ENCODE measurements at regions not wholly inside any gene's neighbourhood (a gene's known extent, or its start where the extent isn't known, plus 50 kb on each side); places are given as distances from the start of the nearest gene placed in this dataset.

GRCh38 chr1:29532285-29532684 is 296.0 kb downstream of the PTPRU start:
- Histone ChIP-seq H3K4me3 (ENCODE audit: extremely low read depth, insufficient read depth, low read length, poor library complexity, severe bottlenecking) (no peak overlapping the region), H3K27ac (ENCODE audit: low read depth, low read length, severe bottlenecking) (no peak overlapping the region)
- 74% methylated on average over 4 to 5 of the region's 6 CpGs for WGBS, 2 experiments (ENCODE audit: insufficient coverage in 2 of 2)

GRCh38 chr1:29531596-29531995 is 295.3 kb downstream of the PTPRU start:
- Histone ChIP-seq H3K36me3 (ENCODE audit: control insufficient read depth, insufficient read depth, low read length) (no peaks in the 10 kb centered on the region), H3K27ac (ENCODE audit: low read depth, low read length, severe bottlenecking) (no peak overlapping the region), H3K9me3 (ENCODE audit: control insufficient read depth, low read length) (no peaks in the 10 kb centered on the region), H3K4me3 (ENCODE audit: extremely low read depth, insufficient read depth, low read length, poor library complexity, severe bottlenecking) (no peak overlapping the region), H3K4me1 (ENCODE audit: control insufficient read depth, insufficient read depth, low read length, poor library complexity, severe bottlenecking) (no peaks in the 10 kb centered on the region)
- WGBS, 2 experiments (ENCODE audit: insufficient coverage in 2 of 2) = 80 to 89% methylated on average over 1 to 2 of the region's 2 CpGs

More at GRCh38 chr1:29532285-29532684, 296.0 kb downstream of the PTPRU start:
- H3K36me3 ChIP-seq (ENCODE audit: control insufficient read depth, insufficient read depth, low read length) = no peaks in the 10 kb centered on the region
- H3K4me1 ChIP-seq (ENCODE audit: control insufficient read depth, insufficient read depth, low read length, poor library complexity, severe bottlenecking) = no peaks in the 10 kb centered on the region
- H3K9me3 ChIP-seq (ENCODE audit: control insufficient read depth, low read length) = no peaks in the 10 kb centered on the region

GRCh38 chr1:29529677-29530278 is 293.5 kb downstream of the PTPRU start:
- H3K4me3 ChIP-seq (ENCODE audit: extremely low read depth, insufficient read depth, low read length, poor library complexity, severe bottlenecking) = no peak overlapping the region
- H3K27ac ChIP-seq (ENCODE audit: low read depth, low read length, severe bottlenecking) = no peak overlapping the region
- H3K4me1 ChIP-seq (ENCODE audit: control insufficient read depth, insufficient read depth, low read length, poor library complexity, severe bottlenecking) = no peaks in the 10 kb centered on the region
- no peaks in the 10 kb centered on the region for H3K9me3 ChIP-seq (ENCODE audit: control insufficient read depth, low read length)
- no peaks in the 10 kb centered on the region for H3K36me3 ChIP-seq (ENCODE audit: control insufficient read depth, insufficient read depth, low read length)
- WGBS, 2 experiments (ENCODE audit: insufficient coverage in 2 of 2) = no CpG with 5 or more reads among the region's 1 CpG

GRCh38 chr1:29527314-29528004 is 291.1 kb downstream of the PTPRU start:
- no peaks in the 10 kb centered on the region for H3K4me1 ChIP-seq (ENCODE audit: control insufficient read depth, insufficient read depth, low read length, poor library complexity, severe bottlenecking)
- H3K36me3 ChIP-seq (ENCODE audit: control insufficient read depth, insufficient read depth, low read length) = no peaks in the 10 kb centered on the region
- no peak overlapping the region for H3K4me3 ChIP-seq (ENCODE audit: extremely low read depth, insufficient read depth, low read length, poor library complexity, severe bottlenecking)
- no peaks in the 10 kb centered on the region for H3K9me3 ChIP-seq (ENCODE audit: control insufficient read depth, low read length)
- no peak overlapping the region for H3K27ac ChIP-seq (ENCODE audit: low read depth, low read length, severe bottlenecking)
- WGBS, 2 experiments (ENCODE audit: insufficient coverage in 2 of 2) = 86 to 87% methylated on average over 7 to 8 of the region's 8 CpGs

- 80 to 95% methylated on average over 1 to 4 of the region's 7 CpGs for WGBS, 2 experiments (ENCODE audit: insufficient coverage in 2 of 2)
These were observed 289.6 kb downstream of the PTPRU start for GRCh38 chr1:29525941-29526340.

GRCh38 chr1:29524285-29525065 is 288.2 kb downstream of the PTPRU start:
- Histone ChIP-seq H3K4me1 (ENCODE audit: control insufficient read depth, insufficient read depth, low read length, poor library complexity, severe bottlenecking) (no peaks in the 10 kb centered on the region), H3K9me3 (ENCODE audit: control insufficient read depth, low read length) (no peaks in the 10 kb centered on the region), H3K36me3 (ENCODE audit: control insufficient read depth, insufficient read depth, low read length) (no peaks in the 10 kb centered on the region), H3K27ac (ENCODE audit: low read depth, low read length, severe bottlenecking) (no peak overlapping the region), H3K4me3 (ENCODE audit: extremely low read depth, insufficient read depth, low read length, poor library complexity, severe bottlenecking) (no peak overlapping the region)
- WGBS, 2 experiments (ENCODE audit: insufficient coverage in 2 of 2) = 81 to 84% methylated on average over 16 to 17 of the region's 23 CpGs

More at GRCh38 chr1:29525941-29526340, 289.6 kb downstream of the PTPRU start:
- H3K36me3 ChIP-seq (ENCODE audit: control insufficient read depth, insufficient read depth, low read length) = no peaks in the 10 kb centered on the region
- H3K4me1 ChIP-seq (ENCODE audit: control insufficient read depth, insufficient read depth, low read length, poor library complexity, severe bottlenecking) = no peaks in the 10 kb centered on the region
- no peaks in the 10 kb centered on the region for H3K9me3 ChIP-seq (ENCODE audit: control insufficient read depth, low read length)
- H3K4me3 ChIP-seq (ENCODE audit: extremely low read depth, insufficient read depth, low read length, poor library complexity, severe bottlenecking) = no peak overlapping the region
- H3K27ac ChIP-seq (ENCODE audit: low read depth, low read length, severe bottlenecking) = no peak overlapping the region

GRCh38 chr1:29523576-29523975 is 287.3 kb downstream of the PTPRU start:
- Histone ChIP-seq H3K27ac (ENCODE audit: low read depth, low read length, severe bottlenecking) (no peak overlapping the region), H3K36me3 (ENCODE audit: control insufficient read depth, insufficient read depth, low read length) (no peaks in the 10 kb centered on the region), H3K9me3 (ENCODE audit: control insufficient read depth, low read length) (no peaks in the 10 kb centered on the region), H3K4me1 (ENCODE audit: control insufficient read depth, insufficient read depth, low read length, poor library complexity, severe bottlenecking) (no peaks in the 10 kb centered on the region), H3K4me3 (ENCODE audit: extremely low read depth, insufficient read depth, low read length, poor library complexity, severe bottlenecking) (no peak overlapping the region)
- WGBS, 2 experiments (ENCODE audit: insufficient coverage in 2 of 2) = 78 to 84% methylated on average over 7 to 10 of the region's 10 CpGs

GRCh38 chr1:29523136-29523535 is 286.8 kb downstream of the PTPRU start:
- Histone ChIP-seq H3K27ac (ENCODE audit: low read depth, low read length, severe bottlenecking) (no peak overlapping the region), H3K9me3 (ENCODE audit: control insufficient read depth, low read length) (no peaks in the 10 kb centered on the region), H3K4me1 (ENCODE audit: control insufficient read depth, insufficient read depth, low read length, poor library complexity, severe bottlenecking) (no peaks in the 10 kb centered on the region), H3K36me3 (ENCODE audit: control insufficient read depth, insufficient read depth, low read length) (no peaks in the 10 kb centered on the region), H3K4me3 (ENCODE audit: extremely low read depth, insufficient read depth, low read length, poor library complexity, severe bottlenecking) (no peak overlapping the region)
- WGBS, 2 experiments (ENCODE audit: insufficient coverage in 2 of 2) = 87 to 90% methylated on average over 2 to 3 of the region's 5 CpGs

- H3K36me3 ChIP-seq (ENCODE audit: control insufficient read depth, insufficient read depth, low read length) = no peaks in the 10 kb centered on the region
- H3K9me3 ChIP-seq (ENCODE audit: control insufficient read depth, low read length) = no peaks in the 10 kb centered on the region
- 79 to 83% methylated on average over 8 to 10 of the region's 14 CpGs for WGBS, 2 experiments (ENCODE audit: insufficient coverage in 2 of 2)
- H3K27ac ChIP-seq (ENCODE audit: low read depth, low read length, severe bottlenecking) = no peak overlapping the region
- no peak overlapping the region for H3K4me3 ChIP-seq (ENCODE audit: extremely low read depth, insufficient read depth, low read length, poor library complexity, severe bottlenecking)
- H3K4me1 ChIP-seq (ENCODE audit: control insufficient read depth, insufficient read depth, low read length, poor library complexity, severe bottlenecking) = no peaks in the 10 kb centered on the region
These were observed 285.7 kb downstream of the PTPRU start for GRCh38 chr1:29521811-29522580.

GRCh38 chr1:29521438-29521715 is 285.1 kb downstream of the PTPRU start:
- Histone ChIP-seq H3K4me3 (ENCODE audit: extremely low read depth, insufficient read depth, low read length, poor library complexity, severe bottlenecking) (no peak overlapping the region), H3K4me1 (ENCODE audit: control insufficient read depth, insufficient read depth, low read length, poor library complexity, severe bottlenecking) (no peaks in the 10 kb centered on the region), H3K9me3 (ENCODE audit: control insufficient read depth, low read length) (no peaks in the 10 kb centered on the region), H3K36me3 (ENCODE audit: control insufficient read depth, insufficient read depth, low read length) (no peaks in the 10 kb centered on the region), H3K27ac (ENCODE audit: low read depth, low read length, severe bottlenecking) (no peak overlapping the region)
- WGBS, 2 experiments (ENCODE audit: insufficient coverage in 2 of 2) = 90 to 100% methylated on average over 3 of the region's 4 CpGs

Data from mesodermal cell (in vitro differentiated cells).